NCI-H82 treated with DMSO at 0.1 percent for 48 hours (cell line): ENCODE measurements at regions not wholly inside any gene's neighbourhood (a gene's known extent, or its start where the extent isn't known, plus 50 kb on each side); places are given as distances from the start of the nearest gene placed in this dataset.
"Not testable (repeated sequence)": the region's sequence is repeated elsewhere in the genome, so short reads cannot be mapped to it uniquely, and the experiment has no call there.

Experiments used
- DNase-seq: peaks from one replicate; lab custom pipeline; 2025; ENCODE audit not compliant: unreplicated experiment; lab: John Stamatoyannopoulos, UW

DNA sequence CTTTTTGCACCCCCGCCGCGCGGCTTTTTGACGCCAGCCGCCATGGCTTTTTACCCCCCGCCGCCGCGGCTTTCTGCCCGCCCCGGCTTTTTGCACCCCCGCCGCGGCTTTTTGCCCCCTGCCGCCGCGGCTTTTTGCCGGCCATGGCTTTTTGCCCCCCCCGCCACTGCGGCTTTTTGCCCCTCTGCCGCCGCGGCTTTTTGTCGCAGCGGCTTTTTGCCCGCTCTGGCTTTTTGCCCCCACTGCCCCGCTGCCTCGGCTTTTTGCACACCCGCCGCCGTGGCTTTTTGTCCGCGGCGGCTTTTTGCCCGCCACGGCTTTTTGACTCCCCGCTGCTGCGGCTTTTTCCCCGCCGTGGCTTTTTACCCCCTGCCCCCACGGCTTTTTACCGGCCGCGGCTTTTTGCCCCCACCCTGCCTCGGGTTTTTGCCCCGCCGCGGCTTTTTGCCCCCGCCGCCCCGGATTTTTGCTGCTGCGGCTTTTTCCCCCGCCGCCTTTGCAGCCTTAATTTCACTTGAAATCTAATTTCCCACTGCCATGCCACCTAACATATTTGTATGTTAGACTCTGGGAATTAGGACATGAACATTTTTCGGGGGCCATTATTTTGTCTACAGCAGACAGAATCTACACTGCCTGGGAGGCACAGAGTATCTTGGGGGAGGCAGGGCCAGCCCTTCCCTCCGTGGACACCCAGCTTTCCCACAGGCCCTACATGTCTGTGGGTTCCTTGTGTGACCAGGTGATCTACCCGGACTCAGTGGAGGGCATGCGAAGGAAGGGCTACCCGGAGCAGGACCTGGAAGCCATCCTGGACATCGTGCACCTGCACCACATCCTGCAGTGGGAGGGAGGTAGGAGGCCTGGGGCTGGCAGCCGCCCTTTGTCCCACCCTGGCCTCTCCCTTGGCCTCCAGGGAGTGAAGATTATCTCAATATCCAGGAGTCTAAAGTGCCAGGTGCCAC lies 3031.0 kb upstream of the TEKT4 start:
- no peak for DNase-seq

- not testable (repeated sequence) for DNase-seq
These were observed 3029.0 kb upstream of the TEKT4 start for GRCh38 chr2:91842264-91842663.

DNA sequence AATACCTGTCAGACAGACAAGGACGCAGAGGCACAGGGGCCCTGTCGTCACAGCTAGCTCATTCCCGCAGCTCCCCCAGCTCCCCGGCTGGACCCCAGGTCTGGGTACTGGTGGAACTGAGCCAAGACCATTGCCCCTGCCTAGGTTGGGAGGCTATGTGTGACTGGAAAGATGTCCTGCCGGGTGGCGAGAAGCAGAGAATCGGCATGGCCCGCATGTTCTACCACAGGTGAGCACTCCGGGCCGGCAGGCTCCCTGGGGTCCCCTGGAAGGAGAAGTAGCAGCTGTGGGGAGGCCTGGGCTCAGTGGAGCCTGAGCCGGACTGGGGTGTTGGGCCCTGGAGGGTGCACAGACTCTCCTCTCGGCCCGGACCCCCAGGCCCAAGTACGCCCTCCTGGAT lies 3028.3 kb upstream of the TEKT4 start:
- DNase-seq: not testable (repeated sequence)

DNA sequence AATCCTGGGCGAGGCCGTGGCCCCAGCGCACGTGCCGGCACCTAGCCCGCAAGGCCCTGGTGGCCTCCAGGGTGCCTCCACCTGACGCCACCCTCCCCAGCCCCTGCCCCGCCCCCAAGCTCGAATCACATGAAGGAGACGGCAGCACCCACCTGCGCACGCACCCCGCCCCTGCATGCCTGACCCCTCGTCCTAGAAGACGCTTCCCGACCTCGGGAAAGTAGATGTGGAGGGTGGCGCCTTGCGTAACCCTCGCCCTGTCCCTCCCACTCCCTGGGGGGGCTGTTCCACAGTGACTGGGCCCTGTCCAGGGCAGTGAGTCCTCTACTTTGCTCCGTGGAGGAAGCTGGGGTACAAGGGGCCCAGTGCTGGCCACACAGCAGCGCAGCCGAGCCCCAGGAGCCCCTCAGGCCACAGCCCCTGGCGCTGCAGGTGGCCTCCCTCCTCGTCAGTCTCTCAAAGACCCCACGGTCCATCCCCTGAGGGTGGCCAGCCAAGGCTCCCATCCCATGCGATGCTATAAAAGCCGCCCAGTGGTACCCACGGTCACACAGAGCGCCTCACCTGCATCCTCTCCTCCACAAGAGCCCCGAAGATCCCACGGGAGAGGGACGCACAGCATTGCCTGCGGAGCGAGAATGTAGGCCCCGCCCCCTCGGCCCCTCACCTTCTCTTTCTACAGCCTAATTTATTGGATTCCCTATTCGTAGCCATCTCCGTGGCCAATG lies 3027.3 kb upstream of the TEKT4 start:
- not testable (repeated sequence) for DNase-seq

- DNase-seq: not testable (repeated sequence)
These were observed 3026.8 kb upstream of the TEKT4 start for GRCh38 chr2:91844451-91844825.

- not testable (repeated sequence) for DNase-seq
These were observed 3024.8 kb upstream of the TEKT4 start for GRCh38 chr2:91846388-91846787.

GRCh38 chr2:91851689-91852420 lies 3019.4 kb upstream of the TEKT4 start:
- DNase-seq: not testable (repeated sequence)

DNA sequence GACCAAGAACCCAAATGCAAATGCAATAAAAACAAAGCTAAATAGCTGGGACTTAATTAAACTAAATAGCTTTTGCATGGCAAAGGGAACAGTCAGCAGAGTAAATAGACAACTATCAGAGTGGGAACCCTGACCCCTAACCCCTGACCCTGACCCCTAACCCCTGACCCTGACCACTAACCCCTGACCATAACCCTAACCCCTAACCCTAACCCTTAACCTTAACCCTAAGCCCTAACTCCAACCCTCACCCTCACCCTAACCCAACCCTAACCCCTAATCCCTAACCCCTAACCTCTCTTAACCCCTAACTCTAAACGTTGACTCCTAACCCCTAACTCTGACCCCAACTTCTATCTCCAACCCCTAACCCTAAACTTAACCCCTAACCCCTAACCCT lies 3014.3 kb upstream of the TEKT4 start:
- DNase-seq: not testable (repeated sequence)

GRCh38 chr2:91857711-91858110 lies 3013.5 kb upstream of the TEKT4 start:
- not testable (repeated sequence) for DNase-seq

- DNase-seq: not testable (repeated sequence)
These were observed 2999.5 kb upstream of the TEKT4 start for GRCh38 chr2:91871716-91872115.

GRCh38 chr2:91873416-91873815 lies 2997.8 kb upstream of the TEKT4 start:
- not testable (repeated sequence) for DNase-seq

DNA sequence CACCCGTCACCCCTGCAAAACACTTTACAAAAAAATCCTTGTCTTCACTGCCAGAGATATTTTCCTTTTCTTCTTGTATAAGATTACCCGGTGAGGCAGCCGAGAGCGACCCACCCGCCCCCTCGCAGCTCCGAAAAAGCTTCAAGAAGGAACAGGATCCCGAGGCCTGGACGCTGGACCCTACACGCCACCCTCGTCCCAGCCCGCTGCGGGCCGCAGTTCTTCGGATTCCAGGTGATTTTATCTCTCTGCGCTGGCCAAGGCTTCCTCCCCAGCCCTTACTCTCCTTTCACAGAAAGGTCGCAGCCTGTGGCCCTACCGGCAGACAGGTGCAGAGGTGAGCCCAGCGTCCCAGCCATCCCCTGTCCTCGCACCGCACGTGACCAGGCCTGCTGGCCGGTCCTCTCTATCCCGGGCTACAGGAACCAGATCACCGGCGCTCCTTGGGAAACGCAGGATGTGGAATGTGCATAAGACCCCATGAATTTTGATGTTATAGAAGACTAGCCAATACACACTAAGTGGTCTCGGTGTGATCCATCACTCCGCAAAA lies 2993.5 kb upstream of the TEKT4 start:
- not testable (repeated sequence) for DNase-seq

DNA sequence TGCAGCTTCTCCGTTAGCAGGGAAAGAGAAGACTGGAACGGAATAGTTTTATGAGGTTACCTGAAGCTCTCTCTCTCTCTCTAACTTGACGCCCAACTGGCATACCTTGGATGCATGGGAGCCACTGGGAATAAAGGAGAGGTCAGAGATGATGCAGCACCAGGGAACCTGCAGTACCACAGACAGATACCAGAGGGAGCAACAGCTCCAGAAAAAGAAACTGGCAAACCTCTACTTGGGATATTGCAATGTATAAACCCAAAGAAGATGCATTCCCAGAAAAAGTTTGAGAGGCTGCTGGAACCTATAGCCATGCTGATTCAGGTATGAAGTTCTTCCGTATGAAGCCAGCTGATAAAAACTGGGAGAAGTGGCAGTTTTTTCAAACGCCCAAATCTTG lies 2976.1 kb upstream of the TEKT4 start:
- not testable (repeated sequence) for DNase-seq

- DNase-seq: not testable (repeated sequence)
These were observed 2953.6 kb upstream of the TEKT4 start for GRCh38 chr2:91917602-91918001.
